ENCODE measurements at regions not wholly inside any gene's neighbourhood (a gene's known extent, or its start where the extent isn't known, plus 50 kb on each side); places are given as distances from the start of the nearest gene placed in this dataset.

- Histone ChIP-seq H3K27me3 (ENCODE audit: control insufficient read depth in 1 of 2, insufficient read depth in 1 of 2, low read length in 2 of 2) (no peaks in the 10 kb centered on the region), H2BK12ac (ENCODE audit: low read length in 2 of 2) (no peak overlapping the region), H3K9ac (ENCODE audit: low read length) (no peak overlapping the region), H4K91ac (ENCODE audit: low read length) (no peak overlapping the region), H3K14ac (ENCODE audit: low read length in 2 of 2) (no peak overlapping the region), H3K27ac (ENCODE audit: low read length, poor library complexity, severe bottlenecking) (no peak overlapping the region), H3K4me1 (ENCODE audit: control insufficient read depth, insufficient read depth, low read depth, low read length) (no peaks in the 10 kb centered on the region), H2BK120ac (ENCODE audit: low read depth, low read length) (no peak overlapping the region), H3K79me1 (replicated peaks; ENCODE audit: low read length, poor library complexity, severe bottlenecking) (no peaks in the 10 kb centered on the region), H3K4ac (ENCODE audit: low read depth in 1 of 2, low read length in 2 of 2) (no peak overlapping the region), H2AK5ac (ENCODE audit: low read length, severe bottlenecking) (no peak overlapping the region), H2BK15ac (ENCODE audit: low read depth, poor library complexity, severe bottlenecking) (no peak overlapping the region), H2AFZ (ENCODE audit: low read depth, low read length) (no peak overlapping the region), H3K23ac (ENCODE audit: low read length in 2 of 2) (no peak overlapping the region), H3K18ac (ENCODE audit: low read depth in 1 of 2, low read length in 2 of 2) (no peak overlapping the region), H3K9me3 (ENCODE audit: control insufficient read depth, low read length) (peaks cover 6% of the 10 kb centered on the region), H2BK5ac (ENCODE audit: low read depth, low read length, poor library complexity, severe bottlenecking) (no peak overlapping the region), H3K4me2 (ENCODE audit: low read length, poor library complexity, severe bottlenecking) (no peak overlapping the region), H3K36me3 (ENCODE audit: control insufficient read depth in 1 of 2, insufficient read depth in 2 of 2, low read depth in 1 of 2, low read length in 2 of 2) (no peaks in the 10 kb centered on the region), H4K8ac (ENCODE audit: low read length) (no peak overlapping the region), H3K4me3 (ENCODE audit: insufficient read depth in 1 of 2, low read depth in 1 of 2, low read length in 2 of 2) (no peak overlapping the region)
- 100% methylated on average over 1 of the region's 2 CpGs for WGBS
- DNase-seq = no peak
Measured at GRCh38 chr2:168356477-168356835, 99.6 kb upstream of the CERS6 start.

DNA sequence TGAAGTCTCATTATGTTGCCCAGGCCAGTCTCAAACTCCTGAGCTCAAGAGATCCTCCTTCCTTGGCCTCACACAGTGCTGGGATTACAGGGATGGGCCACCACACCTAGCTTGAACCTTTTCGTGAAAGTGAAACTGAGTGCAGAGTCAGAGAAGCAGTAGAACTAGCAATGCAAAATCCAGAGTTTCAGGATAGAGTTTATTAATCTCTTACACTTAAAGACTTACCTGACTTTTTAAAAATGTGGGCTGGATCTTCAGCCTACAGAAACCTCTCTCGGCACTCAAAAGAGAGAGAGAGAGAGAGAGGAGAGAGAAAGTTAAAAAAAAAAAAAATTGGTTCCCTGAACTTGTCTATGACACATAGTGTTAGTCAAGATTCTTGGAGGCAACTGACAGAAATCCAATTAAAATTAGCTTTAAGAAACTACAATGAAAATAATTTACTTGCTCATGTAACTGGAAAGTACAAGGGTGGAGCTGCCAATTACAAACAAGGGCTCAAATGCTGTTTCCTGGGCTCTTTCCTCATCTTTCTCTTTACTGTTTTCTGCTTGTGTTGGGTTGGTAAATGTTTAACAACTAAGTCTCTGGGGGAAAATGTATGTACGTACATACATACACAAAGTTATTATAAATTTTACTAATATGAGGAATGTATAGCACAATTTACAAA lies 98.1 kb upstream of the CERS6 start:
- Histone ChIP-seq H3K27me3 (ENCODE audit: control insufficient read depth in 1 of 2, insufficient read depth in 1 of 2, low read length in 2 of 2) (no peaks in the 10 kb centered on the region), H2AK5ac (ENCODE audit: low read length, severe bottlenecking) (no peak overlapping the region)

DNA sequence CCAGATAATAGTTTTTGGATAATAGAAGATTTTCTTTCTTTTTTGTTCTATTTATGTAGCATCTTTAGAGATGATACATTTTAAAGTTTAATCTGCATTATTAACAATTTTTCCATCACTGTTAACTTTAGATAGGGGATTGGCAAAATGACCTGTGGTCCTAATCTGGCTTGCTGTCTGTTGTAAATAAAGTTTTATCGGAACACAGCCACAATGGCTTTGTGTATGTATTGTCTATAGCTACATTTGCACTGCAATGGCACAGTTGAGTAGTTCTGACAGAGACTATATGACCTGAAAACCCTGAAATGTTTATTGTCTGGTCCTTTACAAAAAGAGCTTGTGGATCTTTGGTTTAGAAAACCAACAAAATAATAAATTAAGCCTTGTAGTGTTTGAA lies 97.0 kb upstream of the CERS6 start:
- H3K36me3 ChIP-seq (ENCODE audit: control insufficient read depth in 1 of 2, insufficient read depth in 2 of 2, low read depth in 1 of 2, low read length in 2 of 2) = no peaks in the 10 kb centered on the region
- WGBS = 100% methylated on average over 1 of the region's 1 CpG

More for the DNA sequence above, 98.1 kb upstream of the CERS6 start:
- Histone ChIP-seq H3K4me2 (ENCODE audit: low read length, poor library complexity, severe bottlenecking) (no peak overlapping the region), H4K8ac (ENCODE audit: low read length) (no peak overlapping the region), H2BK12ac (ENCODE audit: low read length in 2 of 2) (no peak overlapping the region), H2BK5ac (ENCODE audit: low read depth, low read length, poor library complexity, severe bottlenecking) (no peak overlapping the region), H3K36me3 (ENCODE audit: control insufficient read depth in 1 of 2, insufficient read depth in 2 of 2, low read depth in 1 of 2, low read length in 2 of 2) (no peaks in the 10 kb centered on the region), H3K9me3 (ENCODE audit: control insufficient read depth, low read length) (peaks cover 6% of the 10 kb centered on the region), H2BK15ac (ENCODE audit: low read depth, poor library complexity, severe bottlenecking) (no peak overlapping the region), H3K14ac (ENCODE audit: low read length in 2 of 2) (no peak overlapping the region), H3K9ac (ENCODE audit: low read length) (no peak overlapping the region), H3K18ac (ENCODE audit: low read depth in 1 of 2, low read length in 2 of 2) (no peak overlapping the region), H2BK120ac (ENCODE audit: low read depth, low read length) (no peak overlapping the region), H3K4me1 (ENCODE audit: control insufficient read depth, insufficient read depth, low read depth, low read length) (no peaks in the 10 kb centered on the region), H3K4ac (ENCODE audit: low read depth in 1 of 2, low read length in 2 of 2) (no peak overlapping the region), H3K23ac (ENCODE audit: low read length in 2 of 2) (no peak overlapping the region), H3K4me3 (ENCODE audit: insufficient read depth in 1 of 2, low read depth in 1 of 2, low read length in 2 of 2) (no peak overlapping the region), H2AFZ (ENCODE audit: low read depth, low read length) (no peak overlapping the region), H3K27ac (ENCODE audit: low read length, poor library complexity, severe bottlenecking) (no peak overlapping the region), H4K91ac (ENCODE audit: low read length) (no peak overlapping the region), H3K79me1 (replicated peaks; ENCODE audit: low read length, poor library complexity, severe bottlenecking) (no peaks in the 10 kb centered on the region)
- 89% methylated on average over 1 of the region's 3 CpGs for WGBS
- no peak for DNase-seq

GRCh38 chr2:168363347-168364092 lies 92.6 kb upstream of the CERS6 start:
- Histone ChIP-seq H3K4me2 (ENCODE audit: low read length, poor library complexity, severe bottlenecking) (no peak overlapping the region), H3K4me3 (ENCODE audit: insufficient read depth in 1 of 2, low read depth in 1 of 2, low read length in 2 of 2) (no peak overlapping the region), H3K79me1 (replicated peaks; ENCODE audit: low read length, poor library complexity, severe bottlenecking) (no peaks in the 10 kb centered on the region), H2AFZ (ENCODE audit: low read depth, low read length) (no peak overlapping the region), H2BK12ac (ENCODE audit: low read length in 2 of 2) (no peak overlapping the region), H4K8ac (ENCODE audit: low read length) (no peak overlapping the region), H2BK120ac (ENCODE audit: low read depth, low read length) (no peak overlapping the region), H2BK15ac (ENCODE audit: low read depth, poor library complexity, severe bottlenecking) (no peak overlapping the region), H3K9ac (ENCODE audit: low read length) (no peak overlapping the region), H2BK5ac (ENCODE audit: low read depth, low read length, poor library complexity, severe bottlenecking) (no peak overlapping the region), H3K14ac (ENCODE audit: low read length in 2 of 2) (no peak overlapping the region), H3K36me3 (ENCODE audit: control insufficient read depth in 1 of 2, insufficient read depth in 2 of 2, low read depth in 1 of 2, low read length in 2 of 2) (no peaks in the 10 kb centered on the region), H3K27me3 (ENCODE audit: control insufficient read depth in 1 of 2, insufficient read depth in 1 of 2, low read length in 2 of 2) (no peaks in the 10 kb centered on the region), H3K4ac (ENCODE audit: low read depth in 1 of 2, low read length in 2 of 2) (no peak overlapping the region), H3K9me3 (ENCODE audit: control insufficient read depth, low read length) (no peaks in the 10 kb centered on the region), H3K18ac (ENCODE audit: low read depth in 1 of 2, low read length in 2 of 2) (no peak overlapping the region), H3K4me1 (ENCODE audit: control insufficient read depth, insufficient read depth, low read depth, low read length) (no peaks in the 10 kb centered on the region), H2AK5ac (ENCODE audit: low read length, severe bottlenecking) (no peak overlapping the region), H4K91ac (ENCODE audit: low read length) (no peak overlapping the region), H3K27ac (ENCODE audit: low read length, poor library complexity, severe bottlenecking) (no peak overlapping the region), H3K23ac (ENCODE audit: low read length in 2 of 2) (no peak overlapping the region)
- 98% methylated on average over 4 of the region's 4 CpGs for WGBS
- no peak for DNase-seq

More for the DNA sequence above, 97.0 kb upstream of the CERS6 start:
- no peak overlapping the region for H3K23ac ChIP-seq (ENCODE audit: low read length in 2 of 2)
- no peak for DNase-seq
- no peak overlapping the region for H2BK15ac ChIP-seq (ENCODE audit: low read depth, poor library complexity, severe bottlenecking)
- no peak overlapping the region for H3K9ac ChIP-seq (ENCODE audit: low read length)
- no peaks in the 10 kb centered on the region for H3K4me1 ChIP-seq (ENCODE audit: control insufficient read depth, insufficient read depth, low read depth, low read length)
- no peak overlapping the region for H2BK12ac ChIP-seq (ENCODE audit: low read length in 2 of 2)
- no peaks in the 10 kb centered on the region for H3K9me3 ChIP-seq (ENCODE audit: control insufficient read depth, low read length)
- H3K4me3 ChIP-seq (ENCODE audit: insufficient read depth in 1 of 2, low read depth in 1 of 2, low read length in 2 of 2) = no peak overlapping the region
- no peak overlapping the region for H2AFZ ChIP-seq (ENCODE audit: low read depth, low read length)
- H3K4ac ChIP-seq (ENCODE audit: low read depth in 1 of 2, low read length in 2 of 2) = no peak overlapping the region
- no peak overlapping the region for H4K91ac ChIP-seq (ENCODE audit: low read length)
- H4K8ac ChIP-seq (ENCODE audit: low read length) = no peak overlapping the region
- no peak overlapping the region for H2AK5ac ChIP-seq (ENCODE audit: low read length, severe bottlenecking)
- H3K18ac ChIP-seq (ENCODE audit: low read depth in 1 of 2, low read length in 2 of 2) = no peak overlapping the region
- H2BK5ac ChIP-seq (ENCODE audit: low read depth, low read length, poor library complexity, severe bottlenecking) = no peak overlapping the region
- no peaks in the 10 kb centered on the region for H3K79me1 ChIP-seq (replicated peaks; ENCODE audit: low read length, poor library complexity, severe bottlenecking)
- no peak overlapping the region for H3K14ac ChIP-seq (ENCODE audit: low read length in 2 of 2)
- H3K27ac ChIP-seq (ENCODE audit: low read length, poor library complexity, severe bottlenecking) = no peak overlapping the region
- no peak overlapping the region for H3K4me2 ChIP-seq (ENCODE audit: low read length, poor library complexity, severe bottlenecking)
- H2BK120ac ChIP-seq (ENCODE audit: low read depth, low read length) = no peak overlapping the region
- no peaks in the 10 kb centered on the region for H3K27me3 ChIP-seq (ENCODE audit: control insufficient read depth in 1 of 2, insufficient read depth in 1 of 2, low read length in 2 of 2)
